ENCODE measurements at regions not wholly inside any gene's neighbourhood (a gene's known extent, or its start where the extent isn't known, plus 50 kb on each side); places are given as distances from the start of the nearest gene placed in this dataset.

DNA sequence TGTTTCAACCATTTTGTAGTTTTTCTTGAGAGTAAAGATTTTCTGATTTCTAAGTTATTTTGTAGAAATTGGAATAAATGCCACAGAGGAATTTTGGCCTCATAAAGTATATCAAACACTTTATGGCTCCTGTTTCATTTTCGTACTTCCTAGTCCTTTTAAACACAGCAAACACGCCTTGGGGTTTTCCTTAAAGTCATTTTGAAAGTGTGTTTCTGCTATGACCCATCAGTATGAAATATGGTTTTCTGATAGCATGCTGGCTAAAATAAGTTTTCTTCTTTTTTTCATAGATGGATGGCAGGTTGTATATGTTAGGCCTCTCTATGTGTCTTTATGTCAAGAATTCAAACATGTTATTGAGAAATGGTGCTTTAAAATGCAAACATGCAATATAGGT is 940.1 kb upstream of the TMPRSS15 start:
- DNase-seq (ENCODE audit: extremely low read depth, low read depth) = no peak
- TF ChIP-seq, protein P1, sequence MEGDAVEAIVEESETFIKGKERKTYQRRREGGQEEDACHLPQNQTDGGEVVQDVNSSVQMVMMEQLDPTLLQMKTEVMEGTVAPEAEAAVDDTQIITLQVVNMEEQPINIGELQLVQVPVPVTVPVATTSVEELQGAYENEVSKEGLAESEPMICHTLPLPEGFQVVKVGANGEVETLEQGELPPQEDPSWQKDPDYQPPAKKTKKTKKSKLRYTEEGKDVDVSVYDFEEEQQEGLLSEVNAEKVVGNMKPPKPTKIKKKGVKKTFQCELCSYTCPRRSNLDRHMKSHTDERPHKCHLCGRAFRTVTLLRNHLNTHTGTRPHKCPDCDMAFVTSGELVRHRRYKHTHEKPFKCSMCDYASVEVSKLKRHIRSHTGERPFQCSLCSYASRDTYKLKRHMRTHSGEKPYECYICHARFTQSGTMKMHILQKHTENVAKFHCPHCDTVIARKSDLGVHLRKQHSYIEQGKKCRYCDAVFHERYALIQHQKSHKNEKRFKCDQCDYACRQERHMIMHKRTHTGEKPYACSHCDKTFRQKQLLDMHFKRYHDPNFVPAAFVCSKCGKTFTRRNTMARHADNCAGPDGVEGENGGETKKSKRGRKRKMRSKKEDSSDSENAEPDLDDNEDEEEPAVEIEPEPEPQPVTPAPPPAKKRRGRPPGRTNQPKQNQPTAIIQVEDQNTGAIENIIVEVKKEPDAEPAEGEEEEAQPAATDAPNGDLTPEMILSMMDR (IDR thresholded peaks at IDR 0.05; ENCODE audit: low read depth, low read length) = no peak

GRCh38 chr21:19350286-19350685 is 946.7 kb upstream of the TMPRSS15 start:
- TF ChIP-seq, protein P1 (IDR thresholded peaks at IDR 0.05; ENCODE audit: low read depth, low read length) = no peak
- no peak for DNase-seq (ENCODE audit: extremely low read depth, low read depth)

- TF ChIP-seq, protein P1 (IDR thresholded peaks at IDR 0.05; ENCODE audit: low read depth, low read length) = no peak
- DNase-seq (ENCODE audit: extremely low read depth, low read depth) = no peak
Measured at GRCh38 chr21:19353256-19353655, 949.7 kb upstream of the TMPRSS15 start.

DNA sequence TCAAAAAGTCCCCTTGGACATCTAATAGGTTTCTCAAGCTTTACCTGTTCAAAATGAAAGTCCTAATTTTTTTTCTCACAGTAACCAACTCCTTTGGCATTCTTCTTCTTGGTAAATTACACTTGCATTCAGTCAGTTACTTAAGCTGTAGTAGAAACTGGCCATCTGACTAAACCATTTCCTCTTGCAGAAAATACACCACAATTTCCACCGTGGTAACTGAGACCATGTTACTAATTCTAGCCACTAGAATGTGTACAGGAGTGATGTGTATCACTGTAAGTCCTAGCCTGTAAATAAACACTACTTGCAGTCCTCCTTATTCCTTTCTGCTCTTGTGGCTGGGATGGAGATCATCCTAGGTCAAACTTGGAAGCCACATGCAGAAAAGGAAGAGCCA is 965.4 kb upstream of the TMPRSS15 start:
- no peak for DNase-seq (ENCODE audit: extremely low read depth, low read depth)
- TF ChIP-seq, protein P1 (IDR thresholded peaks at IDR 0.05; ENCODE audit: low read depth, low read length) = no peak

- TF ChIP-seq, protein P1 (IDR thresholded peaks at IDR 0.05; ENCODE audit: low read depth, low read length) = no peak
- no peak for DNase-seq (ENCODE audit: extremely low read depth, low read depth)
Measured at GRCh38 chr21:19392390-19392789, 988.8 kb upstream of the TMPRSS15 start.

DNA sequence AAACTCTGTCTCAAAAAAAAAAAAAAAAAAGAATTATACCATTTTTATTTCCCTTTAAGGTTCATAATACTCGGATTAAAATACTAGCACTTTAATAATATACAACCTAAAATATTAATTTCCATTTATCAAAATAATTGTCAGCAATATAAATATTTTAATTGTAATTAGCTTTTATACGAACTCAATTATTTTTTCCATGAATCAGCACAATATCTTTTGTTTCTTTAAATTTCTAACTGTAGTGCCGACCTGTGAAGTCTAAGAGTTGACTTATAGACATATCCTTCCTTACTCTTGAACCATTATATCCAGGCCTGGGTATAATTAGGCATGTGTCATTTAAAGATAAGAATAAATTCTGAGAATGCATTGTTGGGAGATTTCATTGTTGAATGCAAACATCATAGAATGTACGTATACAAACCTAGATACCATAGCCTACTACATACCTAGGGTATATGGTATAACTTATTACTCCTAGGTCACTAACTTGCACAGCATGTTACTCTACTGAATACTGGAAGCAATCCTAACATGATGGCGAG is 996.7 kb upstream of the TMPRSS15 start:
- TF ChIP-seq, protein P1 (IDR thresholded peaks at IDR 0.05; ENCODE audit: low read depth, low read length) = no peak
- DNase-seq (ENCODE audit: extremely low read depth, low read depth) = no peak

DNA sequence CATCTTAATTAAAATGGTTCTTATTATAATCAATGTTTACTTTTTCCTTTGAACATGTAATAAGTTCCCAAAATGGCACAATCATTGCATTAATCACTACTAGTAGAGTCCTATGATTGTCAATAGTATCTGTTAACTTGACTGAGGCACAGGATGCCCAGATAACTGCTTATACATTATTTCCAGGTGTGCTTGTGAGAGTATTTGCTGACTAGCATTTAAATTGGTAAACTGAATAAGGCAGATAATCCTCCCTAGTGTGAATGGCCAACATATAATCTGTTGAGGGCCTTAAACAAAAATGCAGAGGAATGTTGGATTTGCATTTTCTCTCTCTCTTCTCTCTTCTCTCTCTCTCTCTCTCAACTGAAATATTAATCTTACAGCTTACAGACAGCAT is 999.3 kb upstream of the TMPRSS15 start:
- no peak for DNase-seq (ENCODE audit: extremely low read depth, low read depth)
- TF ChIP-seq, protein P1 (IDR thresholded peaks at IDR 0.05; ENCODE audit: low read depth, low read length) = no peak
